ENCODE measurements at regions not wholly inside any gene's neighbourhood (a gene's known extent, or its start where the extent isn't known, plus 50 kb on each side); places are given as distances from the start of the nearest gene placed in this dataset.

DNA sequence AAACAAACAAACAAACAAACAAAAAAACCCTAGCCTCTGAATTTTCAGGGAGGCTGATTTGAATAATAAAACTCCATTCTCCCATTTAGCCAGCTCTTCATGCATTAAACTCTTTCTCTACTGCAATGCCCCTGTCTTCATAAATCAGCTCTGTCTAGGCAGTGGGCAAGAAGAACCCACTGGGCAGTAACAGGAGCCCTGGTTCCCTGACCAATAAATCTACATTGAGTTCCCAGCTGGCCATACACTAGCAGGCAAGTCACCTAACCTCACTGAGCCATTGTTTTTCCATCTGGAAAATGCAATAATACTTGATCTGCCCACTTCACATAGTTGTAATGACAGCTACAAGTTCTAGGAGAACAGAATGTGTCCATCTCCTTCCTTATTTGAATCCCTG lies 57.6 kb upstream of the YPEL5 start:
- TF ChIP-seq HNF4G (IDR thresholded peaks at IDR 0.05), result no peak
- TF ChIP-seq NR2F2 (IDR thresholded peaks at IDR 0.05), result no peak
- TF ChIP-seq HNF4A (conservative IDR thresholded peaks at IDR 0.05), result no peak
- TF ChIP-seq, protein P1, sequence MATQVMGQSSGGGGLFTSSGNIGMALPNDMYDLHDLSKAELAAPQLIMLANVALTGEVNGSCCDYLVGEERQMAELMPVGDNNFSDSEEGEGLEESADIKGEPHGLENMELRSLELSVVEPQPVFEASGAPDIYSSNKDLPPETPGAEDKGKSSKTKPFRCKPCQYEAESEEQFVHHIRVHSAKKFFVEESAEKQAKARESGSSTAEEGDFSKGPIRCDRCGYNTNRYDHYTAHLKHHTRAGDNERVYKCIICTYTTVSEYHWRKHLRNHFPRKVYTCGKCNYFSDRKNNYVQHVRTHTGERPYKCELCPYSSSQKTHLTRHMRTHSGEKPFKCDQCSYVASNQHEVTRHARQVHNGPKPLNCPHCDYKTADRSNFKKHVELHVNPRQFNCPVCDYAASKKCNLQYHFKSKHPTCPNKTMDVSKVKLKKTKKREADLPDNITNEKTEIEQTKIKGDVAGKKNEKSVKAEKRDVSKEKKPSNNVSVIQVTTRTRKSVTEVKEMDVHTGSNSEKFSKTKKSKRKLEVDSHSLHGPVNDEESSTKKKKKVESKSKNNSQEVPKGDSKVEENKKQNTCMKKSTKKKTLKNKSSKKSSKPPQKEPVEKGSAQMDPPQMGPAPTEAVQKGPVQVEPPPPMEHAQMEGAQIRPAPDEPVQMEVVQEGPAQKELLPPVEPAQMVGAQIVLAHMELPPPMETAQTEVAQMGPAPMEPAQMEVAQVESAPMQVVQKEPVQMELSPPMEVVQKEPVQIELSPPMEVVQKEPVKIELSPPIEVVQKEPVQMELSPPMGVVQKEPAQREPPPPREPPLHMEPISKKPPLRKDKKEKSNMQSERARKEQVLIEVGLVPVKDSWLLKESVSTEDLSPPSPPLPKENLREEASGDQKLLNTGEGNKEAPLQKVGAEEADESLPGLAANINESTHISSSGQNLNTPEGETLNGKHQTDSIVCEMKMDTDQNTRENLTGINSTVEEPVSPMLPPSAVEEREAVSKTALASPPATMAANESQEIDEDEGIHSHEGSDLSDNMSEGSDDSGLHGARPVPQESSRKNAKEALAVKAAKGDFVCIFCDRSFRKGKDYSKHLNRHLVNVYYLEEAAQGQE (IDR thresholded peaks at IDR 0.05), result no peak
- TF ChIP-seq RXRA (IDR thresholded peaks at IDR 0.05), result no peak
- TF ChIP-seq, protein P2, sequence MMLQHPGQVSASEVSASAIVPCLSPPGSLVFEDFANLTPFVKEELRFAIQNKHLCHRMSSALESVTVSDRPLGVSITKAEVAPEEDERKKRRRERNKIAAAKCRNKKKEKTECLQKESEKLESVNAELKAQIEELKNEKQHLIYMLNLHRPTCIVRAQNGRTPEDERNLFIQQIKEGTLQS (IDR thresholded peaks at IDR 0.05), result no peak
- no peak for TF ChIP-seq EGR1 (IDR thresholded peaks at IDR 0.05; ENCODE audit: low read depth in 2 of 2)
- no peak for TF ChIP-seq FOXA1 (IDR thresholded peaks at IDR 0.05)
- no peak for TF ChIP-seq FOXA2 (IDR thresholded peaks at IDR 0.05)
- no peak for TF ChIP-seq JUND (IDR thresholded peaks at IDR 0.05)
- no peak for TF ChIP-seq RAD21 (IDR thresholded peaks at IDR 0.05)
- no peak for TF ChIP-seq YY1 (IDR thresholded peaks at IDR 0.05)
- Histone ChIP-seq H3K9me3 (ENCODE audit: control insufficient read depth in 4 of 4, low read length in 3 of 4) (no peaks in the 10 kb centered on the region), H3K4me1 (ENCODE audit: control insufficient read depth in 4 of 4, insufficient read depth in 4 of 4, low read length in 3 of 4) (no peaks in the 10 kb centered on the region), H3K36me3 (ENCODE audit: control insufficient read depth in 4 of 4, insufficient read depth in 3 of 4, low read depth in 1 of 4, low read length in 3 of 4) (no peaks in the 10 kb centered on the region), H3K4me3 (ENCODE audit: low read depth in 1 of 3, low read length in 3 of 3) (no peak overlapping the region), H3K27ac (ENCODE audit: low read depth in 1 of 2, low read length in 2 of 2) (no peak overlapping the region), H3K9ac (ENCODE audit: low read depth in 1 of 2, low read length in 2 of 2) (no peak overlapping the region), H3K27me3 (ENCODE audit: control insufficient read depth in 4 of 4, insufficient read depth in 4 of 4, low read length in 3 of 4) (no peaks in the 10 kb centered on the region)
- no peak for DNase-seq (ENCODE audit: low spot score)

GRCh38 chr2:30095402-30095801 lies 51.4 kb upstream of the YPEL5 start:
- 89% methylated on average over 7 of the region's 7 CpGs for WGBS
- no peaks in the 10 kb centered on the region for H3K4me1 ChIP-seq (ENCODE audit: control insufficient read depth in 4 of 4, insufficient read depth in 4 of 4, low read length in 3 of 4)
- H3K9ac ChIP-seq (ENCODE audit: low read depth in 1 of 2, low read length in 2 of 2), result no peak overlapping the region
- no peaks in the 10 kb centered on the region for H3K9me3 ChIP-seq (ENCODE audit: control insufficient read depth in 4 of 4, low read length in 3 of 4)
- no peaks in the 10 kb centered on the region for H3K36me3 ChIP-seq (ENCODE audit: control insufficient read depth in 4 of 4, insufficient read depth in 3 of 4, low read depth in 1 of 4, low read length in 3 of 4)
- TF ChIP-seq JUND (IDR thresholded peaks at IDR 0.05) (no peak), YY1 (IDR thresholded peaks at IDR 0.05) (no peak), MAX (IDR thresholded peaks at IDR 0.05) (no peak), RXRA (IDR thresholded peaks at IDR 0.05) (no peak), RAD21 (IDR thresholded peaks at IDR 0.05) (no peak), GABPA (IDR thresholded peaks at IDR 0.05 in 1 of 2, conservative IDR thresholded peaks at IDR 0.05 in 1 of 2) (no peak), HNF4A (conservative IDR thresholded peaks at IDR 0.05) (no peak)
- TF ChIP-seq, protein P1 (IDR thresholded peaks at IDR 0.05), result no peak
- H3K27me3 ChIP-seq (ENCODE audit: control insufficient read depth in 4 of 4, insufficient read depth in 4 of 4, low read length in 3 of 4), result no peaks in the 10 kb centered on the region
- no peak overlapping the region for H3K4me3 ChIP-seq (ENCODE audit: low read depth in 1 of 3, low read length in 3 of 3)
- no peak for DNase-seq (ENCODE audit: low spot score)
- H3K27ac ChIP-seq (ENCODE audit: low read depth in 1 of 2, low read length in 2 of 2), result no peak overlapping the region
